Colonic mucosa (tissue), 4 donors: ENCODE measurements at regions not wholly inside any gene's neighbourhood (a gene's known extent, or its start where the extent isn't known, plus 50 kb on each side); places are given as distances from the start of the nearest gene placed in this dataset.

Experiments used
- DNase-seq: peaks from one replicate; pipeline ENCODE4 v3.0.0-alpha.2; 2020
- H3K27ac ChIP-seq: fragments of 200-600 bp; one replicate; pipeline ENCODE4 v1.8.0; 2021
- H3K27me3 ChIP-seq: fragments of 200-600 bp; one replicate; pipeline ENCODE4 v1.8.0; 2021
- H3K36me3 ChIP-seq: fragments of 200-600 bp; one replicate; pipeline ENCODE4 v1.8.0; 2021
- H3K4me1 ChIP-seq: fragments of 200-600 bp; one replicate; pipeline ENCODE4 v1.8.0; 2021; ENCODE audit warnings: mild to moderate bottlenecking
- H3K4me3 ChIP-seq: fragments of 200-600 bp; one replicate; pipeline ENCODE4 v1.8.0; 2021
- H3K9ac ChIP-seq, 2 donors: one replicate each; pipeline ENCODE4 v1.7.0; 2013; ENCODE audit warnings: control low read depth in 2 of 2, low read depth in 2 of 2, low read length in 2 of 2
- H3K9me3 ChIP-seq: fragments of 200-600 bp; one replicate; pipeline ENCODE4 v1.8.0; 2021
- intact Hi-C: fragments of 100-400 bp; cut with DNase I; formaldehyde crosslinking; loops from one replicate; pipeline ENCODE4 v1.14.1; 2022
- TF ChIP-seq, protein P1 (sequence below): fragments of 200-600 bp; IDR thresholded peaks from one replicate; pipeline ENCODE4 v1.8.0; 2022; ENCODE audit warnings: antibody characterized with exemption, mild to moderate bottlenecking
- donor health status: healthy.
- donor health status: DM: no; HTN: no; CAD: no.
- donor health status: DM: no; HTN: no; CAD: no.

DNA sequence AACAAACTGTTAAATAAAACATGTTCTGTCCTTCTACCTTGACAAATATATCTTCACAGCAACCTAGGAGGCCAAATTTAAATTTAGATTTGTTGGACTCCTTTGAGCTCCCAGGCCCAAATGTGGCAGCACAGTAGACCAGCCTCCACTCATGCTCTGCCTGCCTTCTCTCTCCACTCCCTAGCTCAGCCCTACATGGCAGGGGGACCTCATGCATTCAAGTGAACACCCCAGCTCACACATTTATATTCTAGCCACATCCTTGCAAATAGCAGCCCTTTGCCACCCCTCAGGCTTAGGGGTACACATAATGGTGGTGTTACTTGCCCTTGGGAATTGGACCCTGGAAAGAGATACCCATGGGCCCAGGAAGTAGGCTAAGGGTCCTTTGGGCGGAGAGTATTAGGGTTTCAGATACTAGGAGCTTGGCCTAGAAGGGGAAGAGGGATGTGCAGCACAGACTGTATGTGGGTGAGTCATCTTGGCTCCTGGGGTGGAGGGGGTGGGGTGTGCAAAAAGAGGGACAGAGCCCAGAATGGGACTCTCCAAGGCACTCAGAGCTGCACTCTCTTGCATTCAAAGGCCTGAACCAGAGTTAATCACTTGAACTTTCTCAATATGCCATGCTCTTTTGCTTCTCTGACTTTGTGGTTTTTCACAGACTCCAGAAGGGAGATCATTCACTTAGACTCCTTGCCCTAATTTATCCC lies 268.4 kb upstream of the ROPN1 start:
- no peak overlapping the region for H3K9ac ChIP-seq
- no peak for DNase-seq
- no peaks in the 10 kb centered on the region for H3K27me3 ChIP-seq
- no peak overlapping the region for H3K27ac ChIP-seq
- no peak overlapping the region for H3K4me3 ChIP-seq
- TF ChIP-seq, protein P1, sequence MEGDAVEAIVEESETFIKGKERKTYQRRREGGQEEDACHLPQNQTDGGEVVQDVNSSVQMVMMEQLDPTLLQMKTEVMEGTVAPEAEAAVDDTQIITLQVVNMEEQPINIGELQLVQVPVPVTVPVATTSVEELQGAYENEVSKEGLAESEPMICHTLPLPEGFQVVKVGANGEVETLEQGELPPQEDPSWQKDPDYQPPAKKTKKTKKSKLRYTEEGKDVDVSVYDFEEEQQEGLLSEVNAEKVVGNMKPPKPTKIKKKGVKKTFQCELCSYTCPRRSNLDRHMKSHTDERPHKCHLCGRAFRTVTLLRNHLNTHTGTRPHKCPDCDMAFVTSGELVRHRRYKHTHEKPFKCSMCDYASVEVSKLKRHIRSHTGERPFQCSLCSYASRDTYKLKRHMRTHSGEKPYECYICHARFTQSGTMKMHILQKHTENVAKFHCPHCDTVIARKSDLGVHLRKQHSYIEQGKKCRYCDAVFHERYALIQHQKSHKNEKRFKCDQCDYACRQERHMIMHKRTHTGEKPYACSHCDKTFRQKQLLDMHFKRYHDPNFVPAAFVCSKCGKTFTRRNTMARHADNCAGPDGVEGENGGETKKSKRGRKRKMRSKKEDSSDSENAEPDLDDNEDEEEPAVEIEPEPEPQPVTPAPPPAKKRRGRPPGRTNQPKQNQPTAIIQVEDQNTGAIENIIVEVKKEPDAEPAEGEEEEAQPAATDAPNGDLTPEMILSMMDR = no peak
- no peaks in the 10 kb centered on the region for H3K36me3 ChIP-seq
- H3K4me1 ChIP-seq = no peaks in the 10 kb centered on the region
- intact Hi-C loops = no loop called here
- H3K9me3 ChIP-seq = no peaks in the 10 kb centered on the region

DNA sequence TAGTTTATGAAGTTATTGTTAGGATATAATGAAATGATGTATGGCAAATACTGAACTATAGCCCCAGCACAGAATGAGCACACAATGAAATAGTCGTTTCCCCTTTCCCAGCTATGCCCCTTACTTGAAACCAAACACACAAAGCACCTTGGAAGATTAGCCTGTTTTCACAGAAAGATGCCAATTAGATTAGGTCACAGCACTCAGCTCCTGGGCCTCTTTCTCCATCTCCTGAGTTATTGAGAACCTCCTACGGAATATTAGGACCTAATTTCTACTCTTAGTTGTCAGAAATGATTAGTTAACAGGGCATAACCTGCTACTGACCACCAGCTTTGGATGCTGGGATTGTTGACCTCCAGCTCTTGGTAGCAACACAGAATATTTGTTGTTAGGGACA lies 269.4 kb upstream of the ROPN1 start:
- Histone ChIP-seq H3K4me1 (no peaks in the 10 kb centered on the region), H3K27ac (no peak overlapping the region), H3K4me3 (no peak overlapping the region), H3K9ac (no peak overlapping the region), H3K27me3 (no peaks in the 10 kb centered on the region), H3K9me3 (no peaks in the 10 kb centered on the region), H3K36me3 (no peaks in the 10 kb centered on the region)
- DNase-seq = no peak
- TF ChIP-seq, protein P1 = no peak
- intact Hi-C loops = no loop called here

DNA sequence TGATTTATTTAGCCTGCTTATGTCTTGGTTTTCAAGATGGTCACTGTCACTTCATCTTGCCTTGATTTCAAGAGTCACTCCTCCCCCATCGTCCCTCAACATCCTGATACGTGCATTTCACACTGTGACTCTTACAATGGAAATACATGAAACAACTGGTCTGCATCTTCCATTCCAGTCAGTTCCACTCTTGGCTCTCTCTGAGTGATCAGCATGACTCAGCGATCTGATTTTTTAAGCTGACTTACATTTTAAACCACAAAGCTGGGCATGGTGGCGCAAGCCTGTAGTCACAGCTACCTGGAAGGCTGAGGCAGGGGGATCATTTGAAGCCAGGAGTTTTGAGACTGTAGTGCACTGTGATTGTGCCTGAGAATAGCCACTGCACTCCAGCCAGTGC lies 271.2 kb upstream of the ROPN1 start:
- Histone ChIP-seq H3K27me3 (no peaks in the 10 kb centered on the region), H3K27ac (no peak overlapping the region), H3K4me3 (no peak overlapping the region), H3K9ac (no peak overlapping the region), H3K36me3 (no peaks in the 10 kb centered on the region), H3K9me3 (no peaks in the 10 kb centered on the region), H3K4me1 (no peaks in the 10 kb centered on the region)
- TF ChIP-seq, protein P1 = no peak
- DNase-seq = no peak
- intact Hi-C loops = no loop called here

DNA sequence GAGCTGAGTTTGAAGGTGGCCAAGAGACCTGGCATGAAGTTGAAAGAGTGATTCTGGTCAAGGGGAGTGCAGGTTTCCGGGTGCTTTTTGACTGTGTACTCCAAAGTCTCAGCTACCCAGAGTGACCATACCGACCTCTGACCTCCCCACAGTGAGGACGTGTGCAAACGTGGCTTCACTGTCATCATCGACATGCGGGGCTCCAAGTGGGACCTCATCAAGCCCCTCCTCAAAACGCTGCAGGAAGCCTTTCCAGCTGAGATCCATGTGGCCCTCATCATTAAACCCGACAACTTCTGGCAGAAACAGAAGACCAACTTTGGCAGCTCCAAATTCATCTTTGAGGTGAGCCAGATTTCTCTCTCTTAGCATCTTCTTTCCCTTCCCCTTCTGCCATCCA lies 272.4 kb upstream of the ROPN1 start:
- Histone ChIP-seq H3K36me3 (no peaks in the 10 kb centered on the region), H3K4me3 (no peak overlapping the region), H3K9me3 (no peaks in the 10 kb centered on the region), H3K27me3 (no peaks in the 10 kb centered on the region), H3K9ac (no peak overlapping the region), H3K4me1 (no peaks in the 10 kb centered on the region), H3K27ac (no peak overlapping the region)
- intact Hi-C loops = no loop called here
- TF ChIP-seq, protein P1 = no peak
- no peak for DNase-seq

DNA sequence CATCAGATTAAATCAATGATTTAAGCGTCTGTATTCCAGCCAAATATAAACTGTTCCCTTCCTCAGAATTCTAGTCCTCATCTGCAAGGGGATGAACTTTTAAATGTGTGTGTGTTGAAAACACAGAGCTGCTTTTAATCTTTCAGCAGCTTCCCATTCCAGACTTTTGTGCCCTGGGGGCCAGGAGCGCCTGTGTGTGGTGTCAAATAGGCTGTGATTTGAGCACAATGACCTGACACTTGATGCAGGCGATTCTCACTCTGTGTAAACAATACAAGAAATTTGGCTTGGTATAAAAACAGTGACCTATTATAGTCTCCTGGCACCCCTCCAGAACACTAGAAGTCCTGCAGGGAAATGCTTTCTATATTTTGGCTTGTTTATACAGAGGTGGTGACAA lies 274.6 kb upstream of the ROPN1 start:
- no peaks in the 10 kb centered on the region for H3K4me1 ChIP-seq
- no peak overlapping the region for H3K4me3 ChIP-seq
- H3K36me3 ChIP-seq = no peaks in the 10 kb centered on the region
- no peak overlapping the region for H3K27ac ChIP-seq
- TF ChIP-seq, protein P1 = no peak
- no peaks in the 10 kb centered on the region for H3K27me3 ChIP-seq
- DNase-seq = no peak
- no peaks in the 10 kb centered on the region for H3K9me3 ChIP-seq
- intact Hi-C loops = no loop called here
- no peak overlapping the region for H3K9ac ChIP-seq
